CD14-positive monocyte (primary cell): ENCODE measurements at regions not wholly inside any gene's neighbourhood (a gene's known extent, or its start where the extent isn't known, plus 50 kb on each side); places are given as distances from the start of the nearest gene placed in this dataset.

Source experiments
- DNase-seq, 3 donors: peaks; one replicate each; pipeline ENCODE4 v3.0.0-alpha.2; 2011 to 2022
- H2AFZ ChIP-seq: 2 replicates; pipeline ENCODE4 v1.6.0; 2012; ENCODE audit warnings: mild to moderate bottlenecking, low read depth, low read length, inconsistent platforms; ENCODE audit not compliant: insufficient read depth, poor library complexity, severe bottlenecking
- H3K27ac ChIP-seq, 2 donors: 1 replicate in 1 of 2; 2 replicates in 1 of 2; pipeline ENCODE4 v1.5.1; 2012 to 2013; ENCODE audit warnings: low read length in 2 of 2, control low read depth in 1 of 2, inconsistent platforms in 1 of 2, low read depth in 1 of 2, mild to moderate bottlenecking in 1 of 2
- H3K27me3 ChIP-seq, 2 donors: one replicate each; pipeline versions ENCODE4 v1.6.0 to v1.6.1; 2011 to 2013; ENCODE audit warnings: low read length in 2 of 2; ENCODE audit not compliant: control insufficient read depth in 2 of 2, insufficient read depth in 2 of 2
- H3K36me3 ChIP-seq, 2 donors: replicated peaks in 1 of 2; 1 replicate in 1 of 2; 2 replicates in 1 of 2; pipeline versions ENCODE4 v1.5.1 to v1.6.1; 2012 to 2013; ENCODE audit warnings: low read length in 2 of 2, control low read depth in 1 of 2, inconsistent platforms in 1 of 2, mild to moderate bottlenecking in 1 of 2; ENCODE audit not compliant: insufficient read depth in 2 of 2, control insufficient read depth in 1 of 2
- H3K4me1 ChIP-seq, 2 donors: 1 replicate in 1 of 2; 2 replicates in 1 of 2; pipeline versions ENCODE4 v1.5.1 to v1.6.1; 2012 to 2013; ENCODE audit warnings: low read length in 2 of 2, control low read depth in 1 of 2, inconsistent platforms in 1 of 2, mild to moderate bottlenecking in 1 of 2, moderate library complexity in 1 of 2; ENCODE audit not compliant: insufficient read depth in 2 of 2, control insufficient read depth in 1 of 2
- H3K4me2 ChIP-seq: replicated peaks from 2 replicates; pipeline ENCODE3; 2012; ENCODE audit warnings: low read length, moderate library complexity, mild to moderate bottlenecking; ENCODE audit not compliant: poor library complexity, severe bottlenecking; ENCODE audit errors: extremely low read depth
- H3K4me3 ChIP-seq, 3 experiments: fragments of 200-600 bp in 1 of 3; sonication (generic) in 1 of 3; replicated peaks in 1 of 3; 1 replicate in 2 of 3; 2 replicates in 1 of 3; pipeline ENCODE4 v1.5.1; 2011 to 2013; ENCODE audit warnings: low read length in 3 of 3, mild to moderate bottlenecking in 3 of 3, control low read depth in 2 of 3, low read depth in 2 of 3, inconsistent platforms in 1 of 3, moderate library complexity in 1 of 3
- H3K79me2 ChIP-seq: 2 replicates; pipeline ENCODE4 v1.6.0; 2012; ENCODE audit warnings: mild to moderate bottlenecking, control low read depth, inconsistent platforms, low read length, moderate library complexity; ENCODE audit not compliant: insufficient read depth
- H3K9ac ChIP-seq: 2 replicates; pipeline ENCODE4 v1.6.0; 2017; ENCODE audit warnings: low read length, mild to moderate bottlenecking; ENCODE audit not compliant: insufficient read depth, poor library complexity, severe bottlenecking
- H3K9me3 ChIP-seq, 2 donors: replicated peaks in 1 of 2; 1 replicate in 1 of 2; 2 replicates in 1 of 2; pipeline versions ENCODE4 v1.5.1 to v1.6.1; 2012 to 2013; ENCODE audit warnings: low read length in 2 of 2, control low read depth in 1 of 2; ENCODE audit not compliant: control insufficient read depth in 1 of 2, insufficient read depth in 1 of 2
- H4K20me1 ChIP-seq: 2 replicates; pipeline ENCODE4 v1.6.0; 2012; ENCODE audit warnings: mild to moderate bottlenecking, low read length, control low read depth, moderate library complexity; ENCODE audit not compliant: insufficient read depth
- H3K27ac Mint-ChIP-seq, 7 donors: one replicate each; pipeline ENCODE4 v1.8.0; 2020; ENCODE audit warnings: mild to moderate bottlenecking in 7 of 7, mixed read lengths in 7 of 7, moderate library complexity in 6 of 7, inconsistent platforms in 2 of 7
- H3K27me3 Mint-ChIP-seq, 3 donors: one replicate each; pipeline ENCODE4 v1.8.0; 2021 to 2022; ENCODE audit warnings: low read depth in 3 of 3, mild to moderate bottlenecking in 3 of 3, mixed read lengths in 3 of 3, moderate library complexity in 3 of 3, inconsistent platforms in 1 of 3
- H3K36me3 Mint-ChIP-seq, 2 donors: one replicate each; pipeline ENCODE4 v1.8.0; 2020; ENCODE audit warnings: mixed read lengths in 2 of 2, inconsistent platforms in 1 of 2, mild to moderate bottlenecking in 1 of 2
- H3K4me1 Mint-ChIP-seq: one replicate; pipeline ENCODE4 v1.8.0; 2020; ENCODE audit warnings: mild to moderate bottlenecking, mixed read lengths
- H3K4me3 Mint-ChIP-seq, 2 donors: one replicate each; pipeline ENCODE4 v1.8.0; 2020; ENCODE audit warnings: mild to moderate bottlenecking in 2 of 2, mixed read lengths in 2 of 2, moderate library complexity in 1 of 2
- H3K9me3 Mint-ChIP-seq, 7 donors: one replicate each; pipeline ENCODE4 v1.8.0; 2020 to 2022; ENCODE audit warnings: mixed read lengths in 7 of 7, mild to moderate bottlenecking in 6 of 7, moderate library complexity in 6 of 7, inconsistent platforms in 2 of 7
- CTCF ChIP-seq: fragments of 200-600 bp; IDR thresholded peaks from one replicate; pipeline ENCODE4 v1.8.0; 2022; ENCODE audit warnings: antibody characterized with exemption, mild to moderate bottlenecking
- WGBS: methylation state at CpG from one replicate; pipeline ENCODE4 v1.1.5; 2013; ENCODE audit warnings: missing lambda C conversion rate; ENCODE audit not compliant: insufficient coverage; 5-methylcytosine and 5-hydroxymethylcytosine counted together
- intact Hi-C, 2 donors: fragments of 100-400 bp; cut with micrococcal nuclease; formaldehyde crosslinking; loops; one replicate each; pipeline versions ENCODE4 v1.15.0 to v1.15.1; 2023

- no peak overlapping the region for H3K4me2 ChIP-seq
- no peaks in the 10 kb centered on the region for H3K27me3 ChIP-seq
- no peak for DNase-seq
- Mint-ChIP-seq H3K36me3 (peaks cover 0 to 3% of the 10 kb centered on the region in 2 donors), H3K27ac (no peak overlapping the region), H3K9me3 (peaks cover 0 to 2% (median 0%) of the 10 kb centered on the region in 7 donors), H3K27me3 (peaks cover 0 to 6% (median 0%) of the 10 kb centered on the region in 3 donors), H3K4me1 (no peaks in the 10 kb centered on the region), H3K4me3 (no peak overlapping the region)
- H2AFZ ChIP-seq: no peak overlapping the region
- H4K20me1 ChIP-seq: no peaks in the 10 kb centered on the region
- no peaks in the 10 kb centered on the region for H3K36me3 ChIP-seq
- no peaks in the 10 kb centered on the region for H3K4me1 ChIP-seq
- H3K4me3 ChIP-seq: no peak overlapping the region
- intact Hi-C loops: no loop called here
- H3K9me3 ChIP-seq: no peaks in the 10 kb centered on the region
- no CpG with 5 or more reads among the region's 3 CpGs for WGBS
- H3K79me2 ChIP-seq: no peaks in the 10 kb centered on the region
- H3K27ac ChIP-seq: no peak overlapping the region
- no peak for TF ChIP-seq CTCF
- no peak overlapping the region for H3K9ac ChIP-seq
These were observed 372.2 kb downstream of the CDH26 start for GRCh38 chr20:60330461-60330860.

GRCh38 chr20:60331688-60332300, 373.6 kb downstream of the CDH26 start:
- no peak overlapping the region for H3K4me3 Mint-ChIP-seq
- Histone ChIP-seq H3K27ac (no peak overlapping the region), H3K9me3 (no peaks in the 10 kb centered on the region), H3K27me3 (no peaks in the 10 kb centered on the region), H3K9ac (no peak overlapping the region), H3K4me1 (no peaks in the 10 kb centered on the region), H3K36me3 (no peaks in the 10 kb centered on the region), H3K4me3 (no peak overlapping the region), H2AFZ (no peak overlapping the region), H4K20me1 (no peaks in the 10 kb centered on the region), H3K79me2 (no peaks in the 10 kb centered on the region), H3K4me2 (no peak overlapping the region)
- peaks cover 0 to 6% (median 0%) of the 10 kb centered on the region in 3 donors for H3K27me3 Mint-ChIP-seq
- intact Hi-C loops: no loop called here
- 100% methylated on average over 4 of the region's 11 CpGs for WGBS
- H3K27ac Mint-ChIP-seq: no peak overlapping the region
- TF ChIP-seq CTCF: no peak
- no peaks in the 10 kb centered on the region for H3K4me1 Mint-ChIP-seq
- peaks cover 0 to 3% of the 10 kb centered on the region in 2 donors for H3K36me3 Mint-ChIP-seq
- peaks cover 0 to 2% (median 1%) of the 10 kb centered on the region in 7 donors for H3K9me3 Mint-ChIP-seq
- DNase-seq: no peak
